ENCODE measurements at regions not wholly inside any gene's neighbourhood (a gene's known extent, or its start where the extent isn't known, plus 50 kb on each side); places are given as distances from the start of the nearest gene placed in this dataset.

- no peak for TF ChIP-seq EZH2phosphoT487 (IDR thresholded peaks at IDR 0.05; ENCODE audit: borderline replicate concordance)
- TF ChIP-seq, protein P1, sequence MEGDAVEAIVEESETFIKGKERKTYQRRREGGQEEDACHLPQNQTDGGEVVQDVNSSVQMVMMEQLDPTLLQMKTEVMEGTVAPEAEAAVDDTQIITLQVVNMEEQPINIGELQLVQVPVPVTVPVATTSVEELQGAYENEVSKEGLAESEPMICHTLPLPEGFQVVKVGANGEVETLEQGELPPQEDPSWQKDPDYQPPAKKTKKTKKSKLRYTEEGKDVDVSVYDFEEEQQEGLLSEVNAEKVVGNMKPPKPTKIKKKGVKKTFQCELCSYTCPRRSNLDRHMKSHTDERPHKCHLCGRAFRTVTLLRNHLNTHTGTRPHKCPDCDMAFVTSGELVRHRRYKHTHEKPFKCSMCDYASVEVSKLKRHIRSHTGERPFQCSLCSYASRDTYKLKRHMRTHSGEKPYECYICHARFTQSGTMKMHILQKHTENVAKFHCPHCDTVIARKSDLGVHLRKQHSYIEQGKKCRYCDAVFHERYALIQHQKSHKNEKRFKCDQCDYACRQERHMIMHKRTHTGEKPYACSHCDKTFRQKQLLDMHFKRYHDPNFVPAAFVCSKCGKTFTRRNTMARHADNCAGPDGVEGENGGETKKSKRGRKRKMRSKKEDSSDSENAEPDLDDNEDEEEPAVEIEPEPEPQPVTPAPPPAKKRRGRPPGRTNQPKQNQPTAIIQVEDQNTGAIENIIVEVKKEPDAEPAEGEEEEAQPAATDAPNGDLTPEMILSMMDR (conservative IDR thresholded peaks at IDR 0.05; ENCODE audit: low read length), result no peak
Observed at GRCh38 chr17:71639865-71640264, 481.0 kb upstream of the SOX9 start.

All from Loucy (cell line).